T-cell (primary cell): ENCODE measurements at regions not wholly inside any gene's neighbourhood (a gene's known extent, or its start where the extent isn't known, plus 50 kb on each side); places are given as distances from the start of the nearest gene placed in this dataset.
"Not testable (repeated sequence)": the region's sequence is repeated elsewhere in the genome, so short reads cannot be mapped to it uniquely, and the experiment has no call there.

Source experiments
- ATAC-seq, 4 experiments: fragments of 200-7000 bp in 3 of 4; fragments of 150-1000 bp in 1 of 4; cut with Tn5 transposase; replicated peaks in 1 of 4; 1 replicate in 3 of 4; 2 replicates in 1 of 4; pipeline ENCODE4 v1.10.0; 2021; ENCODE audit warnings: moderate library complexity in 3 of 4, mild to moderate bottlenecking in 2 of 4, moderate number of reproducible peaks in 1 of 4
- CTCF ChIA-PET, 2 donors: fragments of 300-600 bp; sonication (Branson Sonifier 250); formaldehyde crosslinking; loops; one replicate each; lab custom pipeline; 2022; ENCODE audit warnings: antibody characterized with exemption in 2 of 2; lab: Charles Lee
- POLR2A ChIA-PET, 2 donors: fragments of 300-600 bp; sonication (Branson Sonifier 250); formaldehyde crosslinking; loops; one replicate each; lab custom pipeline; 2022; ENCODE audit warnings: antibody characterized with exemption in 2 of 2; lab: Charles Lee
- DNase-seq, 35 experiments: peaks; one replicate each; pipeline versions ENCODE4 v3.0.0 to v3.0.0-alpha.2; 2013 to 2023
- H3K27ac ChIP-seq: one replicate; pipeline ENCODE4 v1.5.1; 2013; ENCODE audit warnings: low read length
- H3K27me3 ChIP-seq, 2 experiments: replicated peaks in 1 of 2; 1 replicate in 1 of 2; 2 replicates in 1 of 2; pipeline versions ENCODE4 v1.6.1 to v1.7.0; 2013; ENCODE audit warnings: low read length in 1 of 2, mixed read lengths in 1 of 2; ENCODE audit not compliant: control insufficient read depth in 2 of 2, insufficient read depth in 2 of 2; ENCODE audit errors: extremely low read depth in 1 of 2
- H3K36me3 ChIP-seq, 2 donors: 1 replicate in 1 of 2; 2 replicates in 1 of 2; pipeline versions ENCODE4 v1.6.1 to v1.7.0; 2013; ENCODE audit warnings: low read length in 1 of 2; ENCODE audit not compliant: control insufficient read depth in 2 of 2, insufficient read depth in 1 of 2; ENCODE audit errors: extremely low read depth in 1 of 2
- H3K4me1 ChIP-seq, 2 experiments: 1 replicate in 1 of 2; 2 replicates in 1 of 2; pipeline versions ENCODE4 v1.6.1 to v1.7.0; 2013; ENCODE audit warnings: low read length in 2 of 2, mixed read lengths in 1 of 2; ENCODE audit not compliant: insufficient read depth in 2 of 2, control insufficient read depth in 1 of 2; ENCODE audit errors: extremely low read depth in 1 of 2
- H3K4me3 ChIP-seq, 2 donors: 1 replicate in 1 of 2; 2 replicates in 1 of 2; pipeline versions ENCODE4 v1.5.1 to v1.7.0; 2013; ENCODE audit warnings: mild to moderate bottlenecking in 2 of 2, low read length in 1 of 2, moderate library complexity in 1 of 2; ENCODE audit not compliant: control insufficient read depth in 1 of 2; ENCODE audit errors: extremely low read depth in 1 of 2
- H3K9me3 ChIP-seq: 2 replicates; pipeline ENCODE4 v1.7.0; 2013
- H3K27ac Mint-ChIP-seq, 2 donors: one replicate each; pipeline ENCODE4 v1.8.0; 2020 to 2021; ENCODE audit warnings: mild to moderate bottlenecking in 2 of 2, mixed read lengths in 2 of 2
- H3K27me3 Mint-ChIP-seq, 2 donors: one replicate each; pipeline ENCODE4 v1.8.0; 2021 to 2022; ENCODE audit warnings: mixed read lengths in 2 of 2
- H3K36me3 Mint-ChIP-seq: one replicate; pipeline ENCODE4 v1.8.0; 2021; ENCODE audit warnings: mixed read lengths
- H3K4me1 Mint-ChIP-seq, 3 donors: one replicate each; pipeline ENCODE4 v1.8.0; 2020 to 2022; ENCODE audit warnings: mixed read lengths in 3 of 3, mild to moderate bottlenecking in 1 of 3
- H3K4me3 Mint-ChIP-seq, 3 donors: one replicate each; pipeline ENCODE4 v1.8.0; 2020 to 2022; ENCODE audit warnings: mild to moderate bottlenecking in 3 of 3, mixed read lengths in 3 of 3, moderate library complexity in 3 of 3
- H3K9me3 Mint-ChIP-seq, 3 donors: one replicate each; pipeline ENCODE4 v1.8.0; 2020 to 2022; ENCODE audit warnings: mixed read lengths in 3 of 3
- WGBS: methylation state at CpG from one replicate; pipeline ENCODE4 v1.1.5; 2013; ENCODE audit warnings: missing lambda C conversion rate; ENCODE audit not compliant: insufficient coverage; 5-methylcytosine and 5-hydroxymethylcytosine counted together

GRCh38 chr4:19577097-19577496 lies 674.6 kb upstream of the SLIT2 start:
- POLR2A ChIA-PET = no interaction called here
- no peaks in the 10 kb centered on the region for H3K36me3 Mint-ChIP-seq
- WGBS = no CpG with 5 or more reads among the region's 1 CpG

GRCh38 chr4:19575924-19576323 lies 675.8 kb upstream of the SLIT2 start:
- Histone ChIP-seq H3K27ac (no peak overlapping the region), H3K4me3 (no peak overlapping the region), H3K27me3 (no peaks in the 10 kb centered on the region), H3K36me3 (no peaks in the 10 kb centered on the region), H3K4me1 (no peaks in the 10 kb centered on the region), H3K9me3 (no peaks in the 10 kb centered on the region)
- ATAC-seq (no peak), DNase-seq (no peak)
- Mint-ChIP-seq H3K4me1 (no peaks in the 10 kb centered on the region), H3K36me3 (no peaks in the 10 kb centered on the region), H3K4me3 (no peak overlapping the region), H3K27me3 (no peaks in the 10 kb centered on the region), H3K9me3 (peaks cover 4 to 25% (median 14%) of the 10 kb centered on the region in 3 donors), H3K27ac (no peak overlapping the region)
- ChIA-PET POLR2A (interaction anchor here in 1 of 2 donors (0.7 kb wide), 1 partner anchor 159 kb away, joined by 3 read pairs; no protein-coding TSS in a partner anchor), CTCF (no interaction called here)
- WGBS = 67% methylated on average over 5 of the region's 5 CpGs

More at GRCh38 chr4:19577097-19577496, 674.6 kb upstream of the SLIT2 start:
- Histone ChIP-seq H3K9me3 (no peaks in the 10 kb centered on the region), H3K36me3 (no peaks in the 10 kb centered on the region), H3K27me3 (no peaks in the 10 kb centered on the region), H3K27ac (no peak overlapping the region), H3K4me1 (no peaks in the 10 kb centered on the region), H3K4me3 (no peak overlapping the region)
- CTCF ChIA-PET = no interaction called here
- no peaks in the 10 kb centered on the region for H3K27me3 Mint-ChIP-seq
- no peak for ATAC-seq
- H3K27ac Mint-ChIP-seq = no peak overlapping the region
- H3K4me3 Mint-ChIP-seq = no peak overlapping the region
- peaks cover 4 to 26% (median 11%) of the 10 kb centered on the region in 3 donors for H3K9me3 Mint-ChIP-seq
- DNase-seq = no peak
- H3K4me1 Mint-ChIP-seq = no peaks in the 10 kb centered on the region

- CTCF ChIA-PET = no interaction called here
Observed at GRCh38 chr4:19566041-19566440, 685.7 kb upstream of the SLIT2 start.

GRCh38 chr4:19562456-19562855 lies 689.2 kb upstream of the SLIT2 start:
- Mint-ChIP-seq H3K27ac (no peak overlapping the region), H3K4me1 (no peaks in the 10 kb centered on the region), H3K4me3 (no peak overlapping the region), H3K36me3 (no peaks in the 10 kb centered on the region), H3K9me3 (peaks cover 16 to 20% (median 19%) of the 10 kb centered on the region in 3 donors), H3K27me3 (no peaks in the 10 kb centered on the region)
- H3K9me3 ChIP-seq = no peaks in the 10 kb centered on the region
- POLR2A ChIA-PET = no interaction called here
- CTCF ChIA-PET = no interaction called here
- DNase-seq (no peak), ATAC-seq (no peak)
- H3K4me1 ChIP-seq = no peaks in the 10 kb centered on the region
- WGBS = 58% methylated on average over 2 of the region's 3 CpGs
- H3K36me3 ChIP-seq = no peaks in the 10 kb centered on the region
- H3K4me3 ChIP-seq = no peak overlapping the region
- H3K27ac ChIP-seq = no peak overlapping the region
- H3K27me3 ChIP-seq = no peaks in the 10 kb centered on the region

More at GRCh38 chr4:19566041-19566440, 685.7 kb upstream of the SLIT2 start:
- peaks cover 13 to 30% (median 29%) of the 10 kb centered on the region in 3 donors for H3K9me3 Mint-ChIP-seq
- DNase-seq (no peak), ATAC-seq (no peak)
- Histone ChIP-seq H3K27me3 (no peaks in the 10 kb centered on the region), H3K27ac (no peak overlapping the region), H3K4me3 (no peak overlapping the region), H3K36me3 (no peaks in the 10 kb centered on the region), H3K4me1 (no peaks in the 10 kb centered on the region), H3K9me3 (no peaks in the 10 kb centered on the region)
- no peak overlapping the region for H3K4me3 Mint-ChIP-seq
- no peak overlapping the region for H3K27ac Mint-ChIP-seq
- no peaks in the 10 kb centered on the region for H3K36me3 Mint-ChIP-seq
- POLR2A ChIA-PET = no interaction called here
- no peaks in the 10 kb centered on the region for H3K27me3 Mint-ChIP-seq
- no peaks in the 10 kb centered on the region for H3K4me1 Mint-ChIP-seq

- Mint-ChIP-seq H3K4me3 (no peak overlapping the region), H3K27ac (no peak overlapping the region), H3K9me3 (peaks cover 7 to 23% (median 16%) of the 10 kb centered on the region in 3 donors), H3K36me3 (no peaks in the 10 kb centered on the region), H3K27me3 (no peaks in the 10 kb centered on the region), H3K4me1 (no peaks in the 10 kb centered on the region)
- H3K9me3 ChIP-seq = no peaks in the 10 kb centered on the region
- DNase-seq (no peak), ATAC-seq (no peak)
- no peaks in the 10 kb centered on the region for H3K36me3 ChIP-seq
- H3K4me3 ChIP-seq = no peak overlapping the region
- H3K4me1 ChIP-seq = no peaks in the 10 kb centered on the region
- no peaks in the 10 kb centered on the region for H3K27me3 ChIP-seq
- ChIA-PET CTCF (no interaction called here), POLR2A (no interaction called here)
- no peak overlapping the region for H3K27ac ChIP-seq
- WGBS = no CpG with 5 or more reads among the region's 2 CpGs
Observed at GRCh38 chr4:19557161-19557560, 694.5 kb upstream of the SLIT2 start.

- H3K27ac ChIP-seq, ATAC-seq, H3K27me3 Mint-ChIP-seq, POLR2A ChIA-PET, H3K4me1 Mint-ChIP-seq, H3K9me3 ChIP-seq, DNase-seq, H3K36me3 ChIP-seq, CTCF ChIA-PET, H3K27me3 ChIP-seq, H3K36me3 Mint-ChIP-seq, H3K27ac Mint-ChIP-seq, H3K4me3 ChIP-seq, H3K4me1 ChIP-seq, H3K4me3 Mint-ChIP-seq: not testable (repeated sequence)
- 77% methylated on average over 5 of the region's 10 CpGs for WGBS
- H3K9me3 Mint-ChIP-seq = peaks cover 5 to 23% (median 10%) of the 10 kb centered on the region in 3 donors
Observed at GRCh38 chr4:19556276-19556675, 695.4 kb upstream of the SLIT2 start.

GRCh38 chr4:19547463-19547862 lies 704.2 kb upstream of the SLIT2 start:
- Mint-ChIP-seq H3K4me3 (no peak overlapping the region), H3K36me3 (no peaks in the 10 kb centered on the region), H3K4me1 (no peaks in the 10 kb centered on the region), H3K27me3 (no peaks in the 10 kb centered on the region), H3K27ac (no peak overlapping the region), H3K9me3 (peaks cover 0 to 32% (median 13%) of the 10 kb centered on the region in 3 donors)
- no peaks in the 10 kb centered on the region for H3K36me3 ChIP-seq
- ChIA-PET CTCF (no interaction called here), POLR2A (no interaction called here)
- no peak for DNase-seq
- no peak overlapping the region for H3K27ac ChIP-seq
- H3K4me3 ChIP-seq = no peak overlapping the region
- H3K9me3 ChIP-seq = no peaks in the 10 kb centered on the region
- no peaks in the 10 kb centered on the region for H3K27me3 ChIP-seq
- no CpG with 5 or more reads among the region's 2 CpGs for WGBS
- no peak for ATAC-seq
- no peaks in the 10 kb centered on the region for H3K4me1 ChIP-seq
